ENCODE measurements at regions not wholly inside any gene's neighbourhood (a gene's known extent, or its start where the extent isn't known, plus 50 kb on each side); places are given as distances from the start of the nearest gene placed in this dataset.

GRCh38 chr12:88775742-88776151, 195.5 kb upstream of the KITLG start:
- Histone ChIP-seq H3K4me3 (ENCODE audit: insufficient read depth, low read depth, low read length) (no peak overlapping the region), H3K36me3 (ENCODE audit: control insufficient read depth, insufficient read depth, low read length) (no peaks in the 10 kb centered on the region), H3K4me1 (ENCODE audit: control insufficient read depth, insufficient read depth, low read length) (no peaks in the 10 kb centered on the region), H3K27me3 (ENCODE audit: control insufficient read depth, insufficient read depth, low read length, poor library complexity, severe bottlenecking) (no peaks in the 10 kb centered on the region), H3K27ac (ENCODE audit: insufficient read depth, low read depth, low read length, poor library complexity, severe bottlenecking) (no peak overlapping the region), H3K9me3 (ENCODE audit: control insufficient read depth, low read length) (no peaks in the 10 kb centered on the region)
- WGBS, 2 experiments: 95 to 96% methylated on average over 3 of the region's 3 CpGs

GRCh38 chr12:88767699-88768098, 187.4 kb upstream of the KITLG start:
- WGBS, 2 experiments: no CpG with 5 or more reads among the region's 1 CpG
- Histone ChIP-seq H3K9me3 (ENCODE audit: control insufficient read depth, low read length) (no peaks in the 10 kb centered on the region), H3K4me1 (ENCODE audit: control insufficient read depth, insufficient read depth, low read length) (no peaks in the 10 kb centered on the region), H3K36me3 (ENCODE audit: control insufficient read depth, insufficient read depth, low read length) (no peaks in the 10 kb centered on the region), H3K27me3 (ENCODE audit: control insufficient read depth, insufficient read depth, low read length, poor library complexity, severe bottlenecking) (no peaks in the 10 kb centered on the region), H3K27ac (ENCODE audit: insufficient read depth, low read depth, low read length, poor library complexity, severe bottlenecking) (no peak overlapping the region), H3K4me3 (ENCODE audit: insufficient read depth, low read depth, low read length) (no peak overlapping the region)

DNA sequence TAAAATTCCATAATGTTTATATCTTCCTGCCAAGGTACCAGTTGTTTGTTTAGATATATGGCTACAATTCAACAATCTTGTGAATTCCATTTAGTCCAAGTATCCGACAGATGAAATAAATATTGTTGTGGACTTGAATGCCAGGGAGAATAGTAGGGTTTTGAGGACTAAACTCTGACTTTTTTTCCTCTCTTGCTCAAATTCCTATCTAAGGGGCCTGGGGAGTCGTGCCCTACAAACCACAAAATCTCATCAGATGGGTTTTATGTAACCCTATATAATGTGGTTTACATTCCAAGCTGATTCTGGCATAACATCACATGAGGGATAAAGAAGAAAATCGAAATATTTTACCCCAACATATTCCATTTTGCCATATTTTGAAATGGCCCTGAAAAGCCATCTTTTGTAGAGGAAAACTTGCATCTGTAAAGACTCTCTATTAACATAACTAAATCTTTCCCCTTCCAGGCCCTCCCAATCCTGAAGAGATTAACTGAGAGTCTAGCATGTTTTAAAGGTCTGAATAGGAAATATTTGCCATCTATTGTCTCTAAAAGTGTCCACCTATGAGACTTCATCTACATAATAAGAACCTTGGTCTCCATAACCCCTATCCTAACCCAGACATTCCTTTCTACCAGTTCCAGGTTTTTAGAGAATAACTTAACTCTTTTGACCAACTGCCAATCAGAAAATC, 184.7 kb upstream of the KITLG start:
- no peak overlapping the region for H3K4me3 ChIP-seq (ENCODE audit: insufficient read depth, low read depth, low read length)
- no peaks in the 10 kb centered on the region for H3K9me3 ChIP-seq (ENCODE audit: control insufficient read depth, low read length)
- no peaks in the 10 kb centered on the region for H3K4me1 ChIP-seq (ENCODE audit: control insufficient read depth, insufficient read depth, low read length)
- no peak overlapping the region for H3K27ac ChIP-seq (ENCODE audit: insufficient read depth, low read depth, low read length, poor library complexity, severe bottlenecking)
- no peaks in the 10 kb centered on the region for H3K27me3 ChIP-seq (ENCODE audit: control insufficient read depth, insufficient read depth, low read length, poor library complexity, severe bottlenecking)
- 80 to 94% methylated on average over 1 to 2 of the region's 3 CpGs for WGBS, 2 experiments
- no peaks in the 10 kb centered on the region for H3K36me3 ChIP-seq (ENCODE audit: control insufficient read depth, insufficient read depth, low read length)

DNA sequence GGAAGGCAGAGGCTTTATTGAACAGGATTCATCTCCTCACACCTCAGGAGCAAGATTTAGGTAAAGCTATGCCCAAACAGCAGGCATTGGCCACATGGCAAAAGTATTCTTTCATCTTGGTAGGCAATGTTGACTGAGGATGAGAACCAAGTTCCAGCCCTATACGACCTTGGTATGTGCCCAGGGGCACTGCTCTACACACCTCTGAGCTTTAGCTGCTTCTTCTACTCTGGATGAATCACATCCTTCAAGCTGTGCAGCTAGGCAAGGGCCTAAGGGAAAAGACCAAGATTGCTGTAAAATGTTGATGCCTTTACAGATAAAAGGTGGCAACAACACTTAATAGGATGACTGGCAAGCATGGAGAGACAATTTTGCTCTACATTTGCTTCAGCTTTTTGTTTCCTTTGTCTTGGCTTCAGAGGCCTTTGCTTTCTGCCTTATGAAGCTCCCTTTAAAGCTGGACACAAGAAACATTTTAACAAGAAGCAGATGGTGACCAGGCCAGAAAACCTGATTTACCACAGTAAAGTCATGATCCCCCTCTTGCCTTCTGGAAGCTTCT, 183.3 kb upstream of the KITLG start:
- H3K27ac ChIP-seq (ENCODE audit: insufficient read depth, low read depth, low read length, poor library complexity, severe bottlenecking): no peak overlapping the region
- H3K4me1 ChIP-seq (ENCODE audit: control insufficient read depth, insufficient read depth, low read length): no peaks in the 10 kb centered on the region
- H3K9me3 ChIP-seq (ENCODE audit: control insufficient read depth, low read length): no peaks in the 10 kb centered on the region
- no peaks in the 10 kb centered on the region for H3K27me3 ChIP-seq (ENCODE audit: control insufficient read depth, insufficient read depth, low read length, poor library complexity, severe bottlenecking)
- 91 to 95% methylated on average over 1 of the region's 1 CpG for WGBS, 2 experiments
- no peak overlapping the region for H3K4me3 ChIP-seq (ENCODE audit: insufficient read depth, low read depth, low read length)
- H3K36me3 ChIP-seq (ENCODE audit: control insufficient read depth, insufficient read depth, low read length): no peaks in the 10 kb centered on the region

DNA sequence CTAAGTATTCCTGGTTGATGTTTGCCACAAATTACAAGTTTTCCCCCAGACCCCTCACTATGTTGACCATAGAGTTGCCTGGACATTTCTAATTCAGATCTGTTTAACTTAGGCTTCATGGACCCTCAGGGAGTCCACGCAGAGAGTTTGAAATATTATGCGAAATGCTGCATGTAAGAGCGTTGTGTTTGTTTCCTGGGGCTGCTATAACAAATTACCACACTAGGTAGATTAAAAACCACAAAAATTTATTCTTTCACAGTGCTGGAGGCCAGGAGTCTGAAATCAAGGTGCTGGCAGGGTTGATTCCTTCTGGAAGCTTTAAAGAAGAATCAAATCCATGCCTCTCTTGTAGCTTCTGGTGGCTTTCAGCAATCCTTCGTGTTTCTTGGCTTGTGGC, 177.9 kb upstream of the KITLG start:
- no peaks in the 10 kb centered on the region for H3K4me1 ChIP-seq (ENCODE audit: control insufficient read depth, insufficient read depth, low read length)
- H3K27me3 ChIP-seq (ENCODE audit: control insufficient read depth, insufficient read depth, low read length, poor library complexity, severe bottlenecking): no peaks in the 10 kb centered on the region
- H3K9me3 ChIP-seq (ENCODE audit: control insufficient read depth, low read length): no peaks in the 10 kb centered on the region
- no peak overlapping the region for H3K27ac ChIP-seq (ENCODE audit: insufficient read depth, low read depth, low read length, poor library complexity, severe bottlenecking)
- H3K4me3 ChIP-seq (ENCODE audit: insufficient read depth, low read depth, low read length): no peak overlapping the region
- no peaks in the 10 kb centered on the region for H3K36me3 ChIP-seq (ENCODE audit: control insufficient read depth, insufficient read depth, low read length)
- 86 to 93% methylated on average over 1 to 4 of the region's 4 CpGs for WGBS, 2 experiments

GRCh38 chr12:88756917-88757316, 176.6 kb upstream of the KITLG start:
- H3K27ac ChIP-seq (ENCODE audit: insufficient read depth, low read depth, low read length, poor library complexity, severe bottlenecking): no peak overlapping the region
- 94 to 95% methylated on average over 4 of the region's 4 CpGs for WGBS, 2 experiments

GRCh38 chr12:88756153-88756552, 175.9 kb upstream of the KITLG start:
- no peaks in the 10 kb centered on the region for H3K36me3 ChIP-seq (ENCODE audit: control insufficient read depth, insufficient read depth, low read length)
- H3K27me3 ChIP-seq (ENCODE audit: control insufficient read depth, insufficient read depth, low read length, poor library complexity, severe bottlenecking): no peaks in the 10 kb centered on the region
- no peaks in the 10 kb centered on the region for H3K9me3 ChIP-seq (ENCODE audit: control insufficient read depth, low read length)
- WGBS, 2 experiments: 96% methylated on average over 3 of the region's 3 CpGs
- H3K4me3 ChIP-seq (ENCODE audit: insufficient read depth, low read depth, low read length): no peak overlapping the region
- no peak overlapping the region for H3K27ac ChIP-seq (ENCODE audit: insufficient read depth, low read depth, low read length, poor library complexity, severe bottlenecking)
- H3K4me1 ChIP-seq (ENCODE audit: control insufficient read depth, insufficient read depth, low read length): no peaks in the 10 kb centered on the region

More at GRCh38 chr12:88756917-88757316, 176.6 kb upstream of the KITLG start:
- Histone ChIP-seq H3K9me3 (ENCODE audit: control insufficient read depth, low read length) (no peaks in the 10 kb centered on the region), H3K27me3 (ENCODE audit: control insufficient read depth, insufficient read depth, low read length, poor library complexity, severe bottlenecking) (no peaks in the 10 kb centered on the region), H3K4me1 (ENCODE audit: control insufficient read depth, insufficient read depth, low read length) (no peaks in the 10 kb centered on the region), H3K36me3 (ENCODE audit: control insufficient read depth, insufficient read depth, low read length) (no peaks in the 10 kb centered on the region), H3K4me3 (ENCODE audit: insufficient read depth, low read depth, low read length) (no peak overlapping the region)

DNA sequence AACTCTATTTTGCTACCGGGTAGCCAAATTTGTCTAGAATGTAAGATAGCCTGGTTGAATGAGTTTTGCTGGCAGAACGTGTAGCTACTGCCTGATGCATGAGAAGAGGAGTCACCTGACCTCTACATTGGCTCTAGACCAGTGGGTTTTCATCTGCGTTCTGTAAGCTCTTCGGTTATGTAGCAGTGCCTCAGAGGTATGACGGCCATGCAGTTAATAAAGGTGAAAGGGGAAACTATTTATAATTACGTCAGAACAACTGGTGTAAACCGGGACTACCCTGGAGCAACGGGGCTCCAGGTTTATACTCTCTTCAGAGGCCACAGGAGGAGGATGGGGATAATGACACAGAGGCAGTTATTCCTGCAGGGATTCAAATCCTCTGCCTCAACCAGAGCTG, 173.4 kb upstream of the KITLG start:
- H3K9me3 ChIP-seq (ENCODE audit: control insufficient read depth, low read length): no peaks in the 10 kb centered on the region
- H3K27me3 ChIP-seq (ENCODE audit: control insufficient read depth, insufficient read depth, low read length, poor library complexity, severe bottlenecking): no peaks in the 10 kb centered on the region
- WGBS, 2 experiments: 94 to 96% methylated on average over 8 of the region's 8 CpGs
- no peaks in the 10 kb centered on the region for H3K36me3 ChIP-seq (ENCODE audit: control insufficient read depth, insufficient read depth, low read length)
- H3K27ac ChIP-seq (ENCODE audit: insufficient read depth, low read depth, low read length, poor library complexity, severe bottlenecking): no peak overlapping the region
- H3K4me1 ChIP-seq (ENCODE audit: control insufficient read depth, insufficient read depth, low read length): no peaks in the 10 kb centered on the region
- no peak overlapping the region for H3K4me3 ChIP-seq (ENCODE audit: insufficient read depth, low read depth, low read length)

- Histone ChIP-seq H3K27me3 (ENCODE audit: control insufficient read depth, insufficient read depth, low read length, poor library complexity, severe bottlenecking) (no peaks in the 10 kb centered on the region), H3K4me3 (ENCODE audit: insufficient read depth, low read depth, low read length) (no peak overlapping the region), H3K36me3 (ENCODE audit: control insufficient read depth, insufficient read depth, low read length) (no peaks in the 10 kb centered on the region), H3K4me1 (ENCODE audit: control insufficient read depth, insufficient read depth, low read length) (no peaks in the 10 kb centered on the region), H3K27ac (ENCODE audit: insufficient read depth, low read depth, low read length, poor library complexity, severe bottlenecking) (no peak overlapping the region), H3K9me3 (ENCODE audit: control insufficient read depth, low read length) (no peaks in the 10 kb centered on the region)
- 97% methylated on average over 4 of the region's 4 CpGs for WGBS, 2 experiments
These were observed 172.8 kb upstream of the KITLG start for GRCh38 chr12:88753066-88753465.

DNA sequence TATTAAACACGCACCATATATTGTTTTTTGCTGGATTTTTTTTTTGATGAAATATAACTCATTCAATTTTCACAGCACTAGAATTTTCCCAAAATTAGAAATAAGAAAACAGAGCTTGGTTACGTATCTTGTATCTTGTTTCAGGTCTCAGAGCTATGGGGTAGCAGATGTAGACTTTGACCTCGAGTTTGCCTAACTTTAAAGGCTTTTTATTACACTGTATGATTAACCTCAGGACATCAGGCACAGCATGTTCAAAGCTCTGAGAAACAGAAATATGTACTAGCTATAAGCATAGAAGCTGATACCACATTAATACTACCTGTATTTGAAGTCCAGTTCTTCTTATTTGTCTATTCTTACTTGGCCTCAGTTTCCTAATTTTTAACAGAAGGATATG, 171.9 kb upstream of the KITLG start:
- Histone ChIP-seq H3K4me1 (ENCODE audit: control insufficient read depth, insufficient read depth, low read length) (no peaks in the 10 kb centered on the region), H3K36me3 (ENCODE audit: control insufficient read depth, insufficient read depth, low read length) (no peaks in the 10 kb centered on the region), H3K9me3 (ENCODE audit: control insufficient read depth, low read length) (no peaks in the 10 kb centered on the region), H3K27me3 (ENCODE audit: control insufficient read depth, insufficient read depth, low read length, poor library complexity, severe bottlenecking) (no peaks in the 10 kb centered on the region), H3K4me3 (ENCODE audit: insufficient read depth, low read depth, low read length) (no peak overlapping the region), H3K27ac (ENCODE audit: insufficient read depth, low read depth, low read length, poor library complexity, severe bottlenecking) (no peak overlapping the region)
- 91 to 96% methylated on average over 2 to 3 of the region's 3 CpGs for WGBS, 2 experiments
